MV-4-11 (cell line): ENCODE measurements at regions not wholly inside any gene's neighbourhood (a gene's known extent, or its start where the extent isn't known, plus 50 kb on each side); places are given as distances from the start of the nearest gene placed in this dataset.

Experiments used
- DNase-seq: peaks from one replicate; lab custom pipeline; 2025; lab: John Stamatoyannopoulos, UW

- DNase-seq: no peak
These were observed 149.8 kb upstream of the MPPED2 start for GRCh38 chr11:30735946-30736345.

- no peak for DNase-seq
These were observed 147.6 kb upstream of the MPPED2 start for GRCh38 chr11:30733748-30734147.

DNA sequence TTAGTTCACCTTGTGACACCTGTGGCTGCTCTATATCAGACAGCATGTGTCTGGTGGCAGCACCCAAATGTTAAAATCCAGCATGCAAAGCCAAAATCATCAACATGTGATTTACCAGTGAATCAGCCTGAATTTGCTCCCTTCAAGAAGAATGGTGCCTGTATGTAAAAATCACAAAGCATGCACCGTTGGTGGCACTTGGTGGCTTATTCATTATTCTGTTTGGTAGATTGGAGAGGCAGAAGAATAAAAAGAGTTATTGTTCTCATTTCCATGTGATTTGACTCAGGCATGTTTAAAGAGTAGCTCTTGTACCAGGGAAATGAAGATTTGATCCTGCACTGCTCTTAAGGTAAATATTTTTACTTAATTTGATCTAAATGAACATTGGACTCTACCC lies 143.9 kb upstream of the MPPED2 start:
- no peak for DNase-seq

GRCh38 chr11:30729187-30729713 lies 143.1 kb upstream of the MPPED2 start:
- DNase-seq: no peak

GRCh38 chr11:30725645-30726195 lies 139.6 kb upstream of the MPPED2 start:
- DNase-seq: no peak

DNA sequence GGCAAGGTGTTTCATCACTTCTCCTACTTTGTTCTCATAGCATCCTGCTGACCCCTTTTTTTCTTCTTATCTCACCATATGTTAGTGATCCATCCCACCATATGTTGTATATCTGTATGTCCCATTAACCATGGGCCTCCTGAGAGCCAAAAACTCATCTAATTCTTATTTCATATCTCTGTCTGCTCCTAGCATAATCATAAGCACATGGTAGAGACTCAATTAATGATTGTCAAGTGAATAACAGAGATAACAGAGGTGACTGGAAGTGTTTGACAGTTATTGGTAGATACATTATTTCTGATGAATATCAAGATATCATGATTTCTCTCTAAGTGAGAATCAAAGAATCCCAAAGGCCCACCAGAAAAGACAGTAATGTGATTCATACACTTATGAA lies 138.1 kb upstream of the MPPED2 start:
- no peak for DNase-seq

DNA sequence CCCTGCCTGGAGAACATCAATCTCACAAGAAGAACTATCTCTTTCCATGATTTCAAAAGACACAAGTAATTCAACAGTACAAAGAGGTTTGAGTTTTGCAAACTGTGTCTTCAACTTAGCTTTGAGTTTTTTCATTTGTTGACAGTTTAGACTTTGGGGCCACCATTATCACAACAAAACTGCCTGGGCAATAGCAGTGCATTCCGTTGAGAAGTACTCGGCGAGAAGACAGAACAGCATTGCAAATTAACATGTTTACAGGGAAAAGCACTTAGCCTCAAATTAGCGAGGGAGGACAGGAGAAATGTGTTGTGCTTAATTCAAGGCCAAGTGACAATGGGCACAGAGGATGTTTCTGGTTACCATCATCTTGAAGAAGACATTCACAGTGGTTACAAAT lies 133.2 kb upstream of the MPPED2 start:
- no peak for DNase-seq

GRCh38 chr11:30717641-30718040 lies 131.5 kb upstream of the MPPED2 start:
- no peak for DNase-seq

- DNase-seq: no peak
These were observed 130.9 kb upstream of the MPPED2 start for GRCh38 chr11:30717009-30717408.

DNA sequence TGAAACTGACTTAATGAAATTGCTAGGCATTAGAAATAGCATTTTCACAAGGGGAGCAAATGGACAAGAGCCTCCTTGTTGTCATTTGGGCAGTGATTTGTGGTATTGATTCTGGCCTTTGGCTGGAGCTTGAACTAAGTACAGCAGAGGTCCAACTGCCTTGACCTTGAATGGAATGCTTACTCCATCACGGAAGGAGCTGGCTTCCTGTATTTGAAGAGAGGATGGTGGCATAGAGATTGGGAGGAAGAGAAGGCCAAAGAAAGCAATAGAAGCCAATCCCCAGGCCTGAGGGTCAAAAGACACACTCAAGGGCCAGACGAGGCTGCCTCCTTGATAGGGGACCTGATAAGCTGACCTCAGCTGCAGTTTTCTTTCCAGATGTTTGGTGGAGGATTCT lies 126.6 kb upstream of the MPPED2 start:
- no peak for DNase-seq

GRCh38 chr11:30710221-30710620 lies 124.1 kb upstream of the MPPED2 start:
- no peak for DNase-seq

GRCh38 chr11:30707110-30707509 lies 121.0 kb upstream of the MPPED2 start:
- no peak for DNase-seq

GRCh38 chr11:30705913-30706675 lies 119.9 kb upstream of the MPPED2 start:
- DNase-seq: no peak

DNA sequence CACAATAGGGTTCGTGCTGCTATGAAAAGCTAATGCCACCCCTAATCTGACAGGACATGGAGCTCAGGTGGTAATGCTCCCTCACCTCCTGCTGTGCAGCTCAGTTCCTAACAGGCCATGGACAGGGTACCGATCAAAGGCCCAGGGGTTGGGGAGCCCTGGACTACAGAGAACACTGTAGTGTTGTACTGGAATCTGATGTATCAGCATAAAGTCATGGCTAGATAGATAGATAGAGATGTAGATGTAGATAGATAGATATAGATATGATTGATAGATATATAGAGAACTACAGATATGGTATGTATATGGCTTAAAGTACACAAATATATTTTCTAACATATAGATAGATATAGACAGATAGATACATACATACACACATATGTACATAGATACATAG lies 112.3 kb upstream of the MPPED2 start:
- no peak for DNase-seq

DNA sequence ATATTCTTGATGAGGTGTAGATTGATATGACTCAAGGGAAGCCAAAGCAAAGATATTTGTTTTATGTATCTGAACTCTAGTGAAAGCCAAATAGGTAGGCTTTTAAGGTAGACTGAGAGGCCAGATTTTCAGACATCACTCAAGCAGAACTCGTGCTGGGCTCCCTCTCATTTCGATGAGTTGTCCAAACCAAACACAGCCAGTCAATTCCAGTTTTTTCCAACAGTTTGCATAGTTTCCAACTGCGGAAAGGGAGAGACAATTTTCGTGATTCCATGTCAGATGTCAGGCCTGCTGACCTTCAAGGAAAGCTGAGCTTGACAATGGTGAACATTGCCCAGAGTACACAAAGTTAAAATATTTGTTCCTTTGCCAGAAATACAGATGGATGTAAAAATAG lies 110.9 kb upstream of the MPPED2 start:
- no peak for DNase-seq

- DNase-seq: no peak
These were observed 98.6 kb upstream of the MPPED2 start for GRCh38 chr11:30684772-30685171.

DNA sequence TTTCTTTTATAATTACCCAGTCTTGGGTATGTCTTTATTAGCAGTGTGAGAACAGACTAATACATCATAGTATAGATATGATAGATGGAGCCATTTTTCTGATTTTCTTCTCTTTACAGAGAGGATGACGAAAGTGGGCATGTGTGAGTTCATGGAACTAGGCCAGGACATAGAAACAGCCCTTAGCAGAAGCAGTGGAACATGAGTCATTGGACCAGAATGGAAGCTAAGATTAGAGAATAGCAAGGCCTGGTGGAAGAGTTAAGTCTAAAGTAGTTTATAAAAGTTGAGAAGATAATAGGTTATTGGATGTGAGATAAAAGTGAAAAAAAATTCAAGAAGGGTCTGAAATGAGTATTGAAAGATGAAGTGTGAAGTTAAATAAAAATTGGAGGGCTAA lies 97.0 kb upstream of the MPPED2 start:
- DNase-seq: no peak

DNA sequence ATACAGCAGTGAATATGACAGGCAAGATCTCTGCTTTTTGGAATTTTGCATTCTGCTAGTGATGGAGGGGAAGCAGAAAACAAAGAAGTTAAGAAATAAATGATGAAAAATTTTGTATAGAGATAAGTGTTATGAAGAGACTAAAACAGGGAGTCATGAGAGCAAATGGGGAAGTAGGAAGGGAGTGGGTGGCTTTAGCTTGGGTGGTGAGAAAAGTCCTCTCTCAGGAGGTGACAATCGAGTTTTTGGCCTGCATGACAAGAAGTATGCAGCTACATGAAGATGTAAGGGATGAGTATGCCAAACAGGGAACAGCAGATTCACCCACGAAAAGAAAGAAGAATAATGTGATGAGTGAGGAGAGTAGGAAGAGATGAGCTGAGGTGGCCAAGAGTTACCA lies 80.7 kb upstream of the MPPED2 start:
- no peak for DNase-seq

- no peak for DNase-seq
These were observed 78.9 kb upstream of the MPPED2 start for GRCh38 chr11:30665067-30665466.

- no peak for DNase-seq
These were observed 67.5 kb upstream of the MPPED2 start for GRCh38 chr11:30653606-30654005.

DNA sequence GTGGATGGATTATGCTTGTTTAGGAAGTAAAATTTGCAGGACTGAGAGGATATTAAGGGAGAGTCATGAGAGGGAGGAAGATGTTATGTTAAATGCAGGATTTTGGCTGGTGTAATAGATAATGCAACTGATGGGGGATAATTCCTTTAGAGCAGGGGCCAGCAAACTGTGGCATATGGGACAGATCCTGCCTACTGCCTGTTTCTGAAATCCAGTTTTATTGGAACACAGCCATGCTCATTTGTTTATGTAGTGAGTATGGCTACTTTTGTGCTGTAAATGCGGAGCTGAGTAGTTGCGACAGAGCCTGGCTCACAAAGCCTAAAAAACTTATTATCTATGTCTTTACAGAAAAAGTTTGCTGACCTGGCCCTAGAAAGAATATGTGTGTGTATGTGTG lies 66.6 kb upstream of the MPPED2 start:
- DNase-seq: no peak

DNA sequence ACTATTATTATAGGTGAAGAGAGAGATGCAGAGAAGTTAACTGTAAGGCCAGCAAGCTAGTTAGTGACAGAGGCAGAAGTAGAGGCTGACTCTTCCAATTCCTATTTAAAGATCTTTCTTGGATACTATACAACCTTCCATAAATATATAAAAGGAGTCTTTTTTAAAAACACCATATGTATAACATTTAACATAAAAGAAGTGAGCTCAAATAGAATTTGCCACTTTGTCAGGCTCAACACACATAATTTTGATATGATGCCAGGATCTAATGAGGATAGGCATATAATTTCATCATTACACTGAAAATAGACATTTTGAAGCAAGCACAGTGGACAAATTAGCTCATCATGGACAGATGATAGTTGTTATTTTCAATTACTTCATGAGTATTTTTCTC lies 64.1 kb upstream of the MPPED2 start:
- no peak for DNase-seq
